ENCODE measurements at regions not wholly inside any gene's neighbourhood (a gene's known extent, or its start where the extent isn't known, plus 50 kb on each side); places are given as distances from the start of the nearest gene placed in this dataset.

- Mint-ChIP-seq H3K27ac (no peak overlapping the region), H3K27me3 (peaks cover 5% of the 10 kb centered on the region), H3K9me3 (no peaks in the 10 kb centered on the region), H3K4me1 (no peaks in the 10 kb centered on the region), H3K4me3 (no peak overlapping the region), H3K36me3 (no peaks in the 10 kb centered on the region)
- no peak for DNase-seq
- CTCF ChIA-PET = interaction anchor here (0.5 kb wide), 1 partner anchor 1316 kb away, joined by 3 read pairs; no protein-coding TSS in a partner anchor
Observed at GRCh38 chr19:28883241-28883693, 329.7 kb downstream of the UQCRFS1 start.

DNA sequence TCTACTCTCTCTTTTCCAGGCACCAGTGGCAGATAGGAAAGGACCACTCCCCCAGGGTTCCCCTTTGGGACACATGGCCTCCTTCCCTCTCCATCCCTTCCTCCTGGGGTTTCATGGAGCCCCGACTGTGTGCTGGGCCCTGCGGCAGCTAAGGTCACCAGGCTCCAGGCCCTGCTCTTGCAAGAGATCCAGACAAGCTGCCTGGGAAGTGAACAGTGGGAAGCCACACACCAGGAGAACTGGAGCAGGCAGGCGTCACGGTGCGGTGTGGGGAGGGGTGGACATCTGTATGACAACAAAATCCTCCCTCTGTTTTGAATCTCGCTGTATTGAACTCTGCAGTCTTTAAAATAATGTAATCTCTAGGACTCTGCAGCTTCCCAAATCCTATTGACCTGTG lies 330.1 kb downstream of the UQCRFS1 start:
- Mint-ChIP-seq H3K27me3 (peaks cover 7% of the 10 kb centered on the region), H3K36me3 (no peaks in the 10 kb centered on the region), H3K4me3 (no peak overlapping the region), H3K27ac (no peak overlapping the region), H3K4me1 (no peaks in the 10 kb centered on the region), H3K9me3 (no peaks in the 10 kb centered on the region)
- DNase-seq = no peak
- CTCF ChIA-PET = interaction anchor here (0.5 kb wide), 1 partner anchor 1316 kb away, joined by 3 read pairs; no protein-coding TSS in a partner anchor

DNA sequence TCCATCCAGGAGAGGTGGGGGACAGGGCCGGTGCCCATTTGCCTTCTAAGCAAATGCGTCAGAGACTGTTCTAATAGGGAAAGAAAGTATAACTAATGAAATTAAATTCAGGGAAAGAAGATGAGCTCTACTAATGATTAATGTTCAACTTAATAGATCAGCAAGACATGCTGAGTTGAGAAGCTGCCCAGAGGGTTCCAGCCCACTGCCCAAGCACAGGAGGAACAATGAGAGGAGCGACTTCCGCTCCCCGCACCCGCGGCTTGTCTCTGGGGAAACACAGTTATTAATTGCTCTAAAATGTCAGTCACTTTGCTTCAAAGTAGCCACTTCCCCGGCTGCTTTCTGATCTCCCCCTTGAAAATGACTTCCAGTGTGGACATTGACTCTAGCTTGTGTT lies 331.3 kb downstream of the UQCRFS1 start:
- CTCF ChIA-PET = interaction anchor here (1.0 kb wide), 1 partner anchor 145 kb away, joined by 3 read pairs; no protein-coding TSS in a partner anchor
- Mint-ChIP-seq H3K4me3 (no peak overlapping the region), H3K4me1 (no peaks in the 10 kb centered on the region), H3K27ac (no peak overlapping the region), H3K9me3 (no peaks in the 10 kb centered on the region), H3K36me3 (no peaks in the 10 kb centered on the region), H3K27me3 (peaks cover 7% of the 10 kb centered on the region)
- no peak for DNase-seq

DNA sequence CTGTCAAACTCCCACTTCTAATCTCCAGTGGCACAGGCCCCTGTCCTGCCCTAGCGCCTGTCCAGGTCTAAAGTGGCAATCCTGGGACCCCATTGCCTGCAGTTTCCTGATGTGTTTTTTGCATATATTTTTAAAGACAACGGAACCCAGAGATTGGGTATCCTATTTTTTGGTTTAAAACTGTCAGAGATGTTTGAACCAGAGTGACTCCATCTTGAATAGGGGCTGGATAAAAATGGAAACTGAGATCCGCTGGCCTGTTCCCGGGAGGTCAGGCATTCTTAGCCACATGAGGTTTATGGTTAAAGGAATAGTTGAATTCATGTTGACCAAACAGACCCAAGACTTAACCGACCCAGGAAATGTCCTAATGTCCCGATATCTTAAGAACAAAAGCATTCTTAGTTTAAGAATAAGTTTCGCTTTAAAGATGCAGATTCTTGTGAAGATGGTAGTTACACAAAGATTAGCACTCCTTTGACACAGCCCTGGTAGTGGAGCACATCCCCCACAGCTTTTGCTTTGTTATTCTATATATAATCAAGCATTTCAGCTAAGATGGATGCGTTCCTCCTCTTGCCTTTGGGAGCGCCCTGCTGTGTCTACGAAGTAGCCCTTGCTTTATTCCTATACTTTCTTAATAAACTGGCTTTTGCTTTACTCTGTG lies 332.1 kb downstream of the UQCRFS1 start:
- Mint-ChIP-seq H3K9me3 (no peaks in the 10 kb centered on the region), H3K27ac (no peak overlapping the region), H3K4me1 (no peaks in the 10 kb centered on the region), H3K36me3 (no peaks in the 10 kb centered on the region), H3K4me3 (no peak overlapping the region), H3K27me3 (peaks cover 7% of the 10 kb centered on the region)
- CTCF ChIA-PET = interaction anchor here (3.2 kb wide), 1 partner anchor 144 kb away, joined by 24 read pairs; no protein-coding TSS in a partner anchor
- no peak for DNase-seq

- no peaks in the 10 kb centered on the region for H3K4me1 Mint-ChIP-seq
- H3K27ac Mint-ChIP-seq = no peak overlapping the region
- peaks cover 7% of the 10 kb centered on the region for H3K27me3 Mint-ChIP-seq
- no peak overlapping the region for H3K4me3 Mint-ChIP-seq
- H3K9me3 Mint-ChIP-seq = no peaks in the 10 kb centered on the region
- CTCF ChIA-PET = interaction anchor here (0.8 to 3.2 kb wide), 7 partner anchors 14 to 914 kb away, joined by 3 to 24 read pairs (median 4); no protein-coding TSS in a partner anchor
- DNase-seq = peak; percentile 74
- H3K36me3 Mint-ChIP-seq = no peaks in the 10 kb centered on the region
Observed at GRCh38 chr19:28878862-28879566, 333.9 kb downstream of the UQCRFS1 start.

DNA sequence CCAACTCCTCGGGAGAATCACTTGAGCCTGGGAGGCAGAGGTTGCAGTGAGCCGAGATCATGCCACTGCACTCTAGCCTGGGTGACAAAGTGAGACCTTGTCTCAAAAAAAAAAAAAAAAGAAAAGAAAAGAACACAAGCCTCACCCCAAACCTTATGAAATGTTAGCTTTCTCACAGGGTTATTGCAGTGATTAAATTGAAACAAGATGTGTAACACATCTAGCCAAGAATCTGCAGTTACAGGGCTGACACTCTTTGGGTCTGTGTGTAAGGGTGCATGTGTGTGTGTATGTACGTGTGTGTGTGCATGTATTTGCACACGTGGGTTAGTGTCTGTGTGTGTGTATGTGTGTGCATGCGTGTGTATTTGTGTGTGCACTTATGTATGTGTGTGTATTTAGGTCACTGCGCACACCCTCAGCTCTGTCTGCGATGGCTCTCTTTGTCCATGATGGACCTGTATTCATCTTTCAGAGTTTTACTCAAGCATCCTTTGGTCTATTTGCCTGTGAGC lies 336.3 kb downstream of the UQCRFS1 start:
- H3K36me3 Mint-ChIP-seq = no peaks in the 10 kb centered on the region
- H3K27me3 Mint-ChIP-seq = peaks cover 4% of the 10 kb centered on the region
- DNase-seq = no peak
- CTCF ChIA-PET = interaction anchor here (1.6 kb wide), 1 partner anchor 140 kb away, joined by 4 read pairs; no protein-coding TSS in a partner anchor
- no peaks in the 10 kb centered on the region for H3K9me3 Mint-ChIP-seq
- no peaks in the 10 kb centered on the region for H3K4me1 Mint-ChIP-seq
- H3K27ac Mint-ChIP-seq = no peak overlapping the region
- H3K4me3 Mint-ChIP-seq = no peak overlapping the region

DNA sequence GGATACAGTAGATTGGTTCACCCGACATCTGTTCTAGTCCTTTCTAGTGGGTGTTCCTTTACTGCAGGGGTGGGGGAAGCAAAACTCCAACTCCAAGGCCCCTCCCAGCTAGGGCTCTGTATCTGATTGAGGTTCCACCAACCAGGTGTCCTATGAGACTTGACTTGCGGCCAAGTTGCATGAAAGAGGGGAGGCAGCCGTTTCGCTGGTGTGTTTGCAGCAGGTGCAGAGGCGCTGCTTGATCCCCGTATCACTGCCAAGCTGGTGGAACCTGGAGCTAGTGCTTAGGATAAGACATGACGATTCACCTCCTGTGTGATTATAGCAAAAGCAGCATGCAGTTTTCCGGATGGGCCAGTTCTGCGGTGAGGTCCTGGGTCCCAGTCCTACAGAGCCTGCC lies 338.2 kb downstream of the UQCRFS1 start:
- Mint-ChIP-seq H3K4me1 (no peaks in the 10 kb centered on the region), H3K27me3 (peaks cover 4% of the 10 kb centered on the region), H3K36me3 (no peaks in the 10 kb centered on the region), H3K4me3 (no peak overlapping the region), H3K27ac (no peak overlapping the region), H3K9me3 (no peaks in the 10 kb centered on the region)
- CTCF ChIA-PET = interaction anchor here (1.6 kb wide), 1 partner anchor 138 kb away, joined by 4 read pairs; no protein-coding TSS in a partner anchor
- no peak for DNase-seq

DNA sequence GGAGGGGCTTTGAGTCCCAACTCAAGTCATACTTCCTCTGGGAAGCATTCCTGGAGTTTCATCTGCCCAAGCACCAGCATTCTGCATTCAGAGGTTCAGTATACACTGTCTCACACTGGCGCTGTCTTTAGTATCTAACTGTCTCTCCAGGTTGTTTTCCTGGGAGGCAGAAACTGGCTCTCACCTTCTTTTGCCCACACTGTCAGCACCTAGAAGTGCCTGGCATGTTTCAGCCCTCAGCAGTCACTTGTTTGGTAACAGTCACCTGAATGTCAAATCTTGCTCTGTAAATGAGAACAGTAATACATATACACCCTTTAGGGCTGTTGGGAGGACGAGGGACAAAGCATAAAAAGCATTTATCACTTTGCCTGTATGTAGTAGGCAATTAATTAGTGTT lies 339.6 kb downstream of the UQCRFS1 start:
- Mint-ChIP-seq H3K27ac (no peak overlapping the region), H3K9me3 (no peaks in the 10 kb centered on the region), H3K36me3 (no peaks in the 10 kb centered on the region), H3K27me3 (peaks cover 2% of the 10 kb centered on the region), H3K4me1 (no peaks in the 10 kb centered on the region), H3K4me3 (no peak overlapping the region)
- no peak for DNase-seq
- CTCF ChIA-PET = no interaction called here

DNA sequence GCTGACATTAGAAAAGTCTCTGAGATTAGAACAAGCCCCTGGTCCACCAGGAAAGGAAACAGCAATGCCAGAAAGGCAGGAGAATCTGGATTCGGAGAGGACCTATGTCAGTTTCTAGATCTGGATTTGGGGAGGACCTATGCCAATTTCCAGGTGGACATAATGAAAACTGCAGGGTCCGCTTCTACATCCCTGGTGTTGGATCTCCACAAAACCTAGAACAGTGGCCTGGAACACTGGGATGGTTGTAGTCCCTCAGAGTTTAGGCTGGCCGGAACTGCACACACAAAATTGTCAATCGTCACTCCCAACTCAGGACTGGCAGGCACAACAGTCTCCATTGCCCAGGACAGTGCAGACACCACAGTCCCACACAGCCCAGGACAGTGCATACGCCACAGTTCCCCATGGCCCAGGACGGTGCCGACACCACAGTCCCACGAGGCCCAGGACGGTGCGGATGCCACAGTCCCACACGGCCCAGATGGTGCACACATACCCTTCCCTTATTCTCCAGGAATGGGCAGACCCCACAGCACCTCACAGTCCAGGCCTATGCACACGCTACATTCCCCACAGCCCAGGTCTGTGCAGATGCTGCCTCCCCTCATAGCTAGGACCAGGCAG lies 341.7 kb downstream of the UQCRFS1 start:
- no peaks in the 10 kb centered on the region for H3K4me1 Mint-ChIP-seq
- no peaks in the 10 kb centered on the region for H3K27me3 Mint-ChIP-seq
- CTCF ChIA-PET = no interaction called here
- no peak for DNase-seq
- H3K4me3 Mint-ChIP-seq = no peak overlapping the region
- no peaks in the 10 kb centered on the region for H3K9me3 Mint-ChIP-seq
- H3K27ac Mint-ChIP-seq = no peak overlapping the region
- no peaks in the 10 kb centered on the region for H3K36me3 Mint-ChIP-seq

DNA sequence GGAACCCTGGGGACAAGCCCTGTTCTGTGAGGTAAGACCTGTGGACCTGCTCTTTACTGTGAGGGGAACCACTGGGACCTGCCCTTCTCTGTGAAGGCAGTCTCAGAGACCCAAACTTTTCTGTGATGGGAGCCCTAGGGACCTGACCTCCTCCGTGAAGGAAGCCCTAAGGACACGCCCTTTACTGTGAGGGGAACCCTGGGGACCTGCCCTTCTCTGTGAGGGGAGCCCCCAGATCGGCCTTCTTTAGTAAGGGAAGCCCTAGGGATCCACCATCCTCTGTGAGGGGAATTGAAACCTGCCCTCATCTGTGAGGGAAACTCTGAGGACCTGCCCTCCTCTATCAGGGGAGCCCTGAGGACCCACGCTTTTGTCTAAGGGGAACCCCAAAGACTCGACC lies 343.5 kb downstream of the UQCRFS1 start:
- no peak overlapping the region for H3K27ac Mint-ChIP-seq

DNA sequence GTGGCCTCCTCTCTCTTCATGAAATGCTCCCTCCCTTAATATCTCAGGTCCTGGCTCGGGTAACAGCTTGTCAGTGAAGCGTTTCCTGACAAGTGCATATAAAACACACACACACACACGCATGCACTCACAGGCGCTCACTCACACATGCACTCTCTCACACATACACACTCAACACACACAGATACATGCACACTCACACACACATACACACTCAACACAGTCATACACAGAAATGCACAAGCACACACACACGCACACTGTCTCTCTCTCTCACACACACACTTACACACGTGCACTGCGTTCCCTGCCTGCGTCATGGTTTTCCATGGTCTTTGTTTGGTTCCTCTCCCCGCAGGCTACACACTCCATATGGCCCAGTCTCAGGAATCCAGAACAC lies 344.1 kb downstream of the UQCRFS1 start:
- Mint-ChIP-seq H3K36me3 (no peaks in the 10 kb centered on the region), H3K4me3 (no peak overlapping the region), H3K27ac (no peak overlapping the region), H3K9me3 (no peaks in the 10 kb centered on the region), H3K4me1 (no peaks in the 10 kb centered on the region), H3K27me3 (no peaks in the 10 kb centered on the region)
- DNase-seq = no peak
- CTCF ChIA-PET = no interaction called here

More for the DNA sequence above, 343.5 kb downstream of the UQCRFS1 start:
- Mint-ChIP-seq H3K9me3 (no peaks in the 10 kb centered on the region), H3K4me3 (no peak overlapping the region), H3K27me3 (no peaks in the 10 kb centered on the region), H3K4me1 (no peaks in the 10 kb centered on the region), H3K36me3 (no peaks in the 10 kb centered on the region)
- CTCF ChIA-PET = no interaction called here
- no peak for DNase-seq

DNA sequence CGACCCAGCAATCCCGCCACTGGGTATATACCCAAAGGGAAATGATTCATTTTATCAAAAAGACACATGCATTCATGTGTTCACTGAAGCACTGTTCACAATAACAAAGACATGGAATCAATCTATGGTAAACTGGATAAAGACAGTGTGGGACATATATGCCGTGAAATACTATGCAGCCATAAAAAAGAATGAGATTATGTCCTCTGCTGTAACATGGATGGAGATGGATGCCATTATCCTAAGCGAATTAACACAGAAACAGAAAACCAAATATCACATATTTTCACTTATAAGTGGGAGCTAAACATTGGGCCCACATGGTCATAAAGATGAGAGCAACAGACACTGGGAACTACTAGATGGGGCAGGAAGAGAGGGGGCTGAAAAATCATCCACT lies 345.0 kb downstream of the UQCRFS1 start:
- H3K27me3 Mint-ChIP-seq = no peaks in the 10 kb centered on the region
- no peaks in the 10 kb centered on the region for H3K36me3 Mint-ChIP-seq
- CTCF ChIA-PET = no interaction called here
- H3K9me3 Mint-ChIP-seq = no peaks in the 10 kb centered on the region
- no peak for DNase-seq
- no peak overlapping the region for H3K4me3 Mint-ChIP-seq
- H3K4me1 Mint-ChIP-seq = no peaks in the 10 kb centered on the region
- H3K27ac Mint-ChIP-seq = no peak overlapping the region

- DNase-seq = no peak
- Mint-ChIP-seq H3K4me1 (no peaks in the 10 kb centered on the region), H3K27ac (no peak overlapping the region), H3K36me3 (no peaks in the 10 kb centered on the region), H3K27me3 (no peaks in the 10 kb centered on the region), H3K4me3 (no peak overlapping the region), H3K9me3 (no peaks in the 10 kb centered on the region)
- CTCF ChIA-PET = no interaction called here
Observed at GRCh38 chr19:28864577-28865042, 348.3 kb downstream of the UQCRFS1 start.

- no peak for DNase-seq
- Mint-ChIP-seq H3K4me3 (no peak overlapping the region), H3K36me3 (no peaks in the 10 kb centered on the region), H3K27ac (no peak overlapping the region), H3K4me1 (no peaks in the 10 kb centered on the region), H3K27me3 (no peaks in the 10 kb centered on the region), H3K9me3 (no peaks in the 10 kb centered on the region)
- CTCF ChIA-PET = no interaction called here
Observed at GRCh38 chr19:28864024-28864503, 348.9 kb downstream of the UQCRFS1 start.
